Endothelial cell (in vitro differentiated cells): ENCODE measurements at regions not wholly inside any gene's neighbourhood (a gene's known extent, or its start where the extent isn't known, plus 50 kb on each side); places are given as distances from the start of the nearest gene placed in this dataset.

ENCODE experiments used
- DNase-seq: peaks from one replicate; pipeline ENCODE4 v3.0.0; 2021; ENCODE audit warnings: low spot score
- H3K27ac Mint-ChIP-seq: one replicate; pipeline ENCODE4 v1.8.0; 2021; ENCODE audit warnings: mixed read lengths, inconsistent platforms; ENCODE audit not compliant: unreplicated experiment
- H3K27me3 Mint-ChIP-seq: one replicate; pipeline ENCODE4 v1.8.0; 2021; ENCODE audit warnings: mild to moderate bottlenecking, moderate library complexity, mixed read lengths, inconsistent platforms; ENCODE audit not compliant: unreplicated experiment
- H3K36me3 Mint-ChIP-seq: one replicate; pipeline ENCODE4 v1.8.0; 2021; ENCODE audit warnings: mild to moderate bottlenecking, low read depth, mixed read lengths, inconsistent platforms; ENCODE audit not compliant: unreplicated experiment
- H3K4me1 Mint-ChIP-seq: one replicate; pipeline ENCODE4 v1.8.0; 2021; ENCODE audit warnings: mild to moderate bottlenecking, mixed read lengths, inconsistent platforms; ENCODE audit not compliant: unreplicated experiment
- H3K4me3 Mint-ChIP-seq: one replicate; pipeline ENCODE4 v1.8.0; 2021; ENCODE audit warnings: mild to moderate bottlenecking, mixed read lengths, inconsistent platforms; ENCODE audit not compliant: unreplicated experiment
- H3K9me3 Mint-ChIP-seq: one replicate; pipeline ENCODE4 v1.8.0; 2021; ENCODE audit warnings: mixed read lengths, inconsistent platforms; ENCODE audit not compliant: unreplicated experiment
- TF ChIP-seq, protein P1 (sequence below): fragments of 200-600 bp; sonication (generic); IDR thresholded peaks from one replicate; pipeline ENCODE4 v1.5.0; 2021; ENCODE audit warnings: antibody characterized with exemption; ENCODE audit not compliant: unreplicated experiment

DNA sequence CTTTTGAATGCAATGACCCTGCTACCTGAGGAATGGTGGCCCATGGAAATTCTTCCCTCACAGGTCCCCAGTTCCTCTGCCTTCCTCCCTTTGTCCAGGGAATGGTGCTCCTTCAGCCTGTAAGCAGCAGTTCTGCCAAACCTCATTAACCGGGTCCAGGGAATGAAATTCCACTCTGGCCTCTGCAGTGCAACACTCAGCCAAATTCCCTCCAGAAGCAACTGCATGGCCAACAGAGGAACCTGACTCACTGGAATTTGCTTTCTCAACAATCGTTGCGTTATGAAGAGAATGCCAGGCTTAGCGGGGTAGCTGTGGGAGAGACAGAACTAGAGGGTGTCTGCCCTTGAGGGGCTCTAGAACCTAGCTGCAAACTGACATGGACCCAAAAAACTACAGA lies 449.4 kb upstream of the PROK2 start:
- peaks cover 4% of the 10 kb centered on the region for H3K36me3 Mint-ChIP-seq
- no peak for DNase-seq
- H3K9me3 Mint-ChIP-seq: no peaks in the 10 kb centered on the region
- peaks cover 9% of the 10 kb centered on the region for H3K27me3 Mint-ChIP-seq
- no peak overlapping the region for H3K4me3 Mint-ChIP-seq
- TF ChIP-seq, protein P1, sequence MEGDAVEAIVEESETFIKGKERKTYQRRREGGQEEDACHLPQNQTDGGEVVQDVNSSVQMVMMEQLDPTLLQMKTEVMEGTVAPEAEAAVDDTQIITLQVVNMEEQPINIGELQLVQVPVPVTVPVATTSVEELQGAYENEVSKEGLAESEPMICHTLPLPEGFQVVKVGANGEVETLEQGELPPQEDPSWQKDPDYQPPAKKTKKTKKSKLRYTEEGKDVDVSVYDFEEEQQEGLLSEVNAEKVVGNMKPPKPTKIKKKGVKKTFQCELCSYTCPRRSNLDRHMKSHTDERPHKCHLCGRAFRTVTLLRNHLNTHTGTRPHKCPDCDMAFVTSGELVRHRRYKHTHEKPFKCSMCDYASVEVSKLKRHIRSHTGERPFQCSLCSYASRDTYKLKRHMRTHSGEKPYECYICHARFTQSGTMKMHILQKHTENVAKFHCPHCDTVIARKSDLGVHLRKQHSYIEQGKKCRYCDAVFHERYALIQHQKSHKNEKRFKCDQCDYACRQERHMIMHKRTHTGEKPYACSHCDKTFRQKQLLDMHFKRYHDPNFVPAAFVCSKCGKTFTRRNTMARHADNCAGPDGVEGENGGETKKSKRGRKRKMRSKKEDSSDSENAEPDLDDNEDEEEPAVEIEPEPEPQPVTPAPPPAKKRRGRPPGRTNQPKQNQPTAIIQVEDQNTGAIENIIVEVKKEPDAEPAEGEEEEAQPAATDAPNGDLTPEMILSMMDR: no peak
- H3K27ac Mint-ChIP-seq: no peak overlapping the region
- H3K4me1 Mint-ChIP-seq: no peaks in the 10 kb centered on the region

DNA sequence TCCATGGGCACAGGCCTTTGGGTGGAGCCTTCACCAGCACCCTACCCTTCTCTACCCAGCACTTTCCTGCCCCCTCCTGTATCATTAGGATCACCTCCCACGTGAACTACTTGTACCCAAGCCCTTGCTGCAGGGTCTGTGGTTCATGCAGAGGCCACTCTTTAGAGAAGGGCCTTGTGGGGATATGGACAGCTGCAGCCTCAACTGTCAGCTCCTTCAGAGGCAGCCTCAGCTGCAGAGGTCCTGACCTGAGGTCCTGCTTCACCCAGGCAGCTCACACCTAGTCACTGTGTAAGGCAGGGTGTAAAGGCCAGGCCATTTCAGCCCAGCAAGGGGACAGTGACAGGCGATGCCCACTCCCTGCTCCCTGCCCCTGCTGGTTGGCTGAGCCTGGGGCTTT lies 448.6 kb upstream of the PROK2 start:
- peaks cover 9% of the 10 kb centered on the region for H3K27me3 Mint-ChIP-seq

DNA sequence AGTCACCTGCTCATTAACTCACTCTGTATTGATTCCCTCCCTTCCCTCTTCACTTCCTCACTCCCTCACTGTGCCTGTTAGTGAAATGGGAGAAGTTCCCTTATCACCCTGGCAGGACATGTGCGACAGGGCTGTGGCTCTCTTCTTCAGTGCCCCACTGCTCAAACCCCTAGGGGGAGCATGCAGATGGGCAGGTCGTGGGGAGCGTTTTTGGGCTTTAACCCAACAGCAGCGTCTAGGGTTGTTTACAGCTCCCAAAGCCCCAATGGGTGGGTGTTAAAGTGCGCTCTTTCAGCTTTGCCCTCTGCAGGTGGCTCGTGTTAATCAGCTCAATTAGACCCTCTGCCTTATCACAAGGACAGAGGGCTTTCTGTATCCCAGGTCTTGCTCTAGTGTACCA lies 447.8 kb upstream of the PROK2 start:
- no peak for DNase-seq
- peaks cover 4% of the 10 kb centered on the region for H3K36me3 Mint-ChIP-seq
- H3K27me3 Mint-ChIP-seq: peaks cover 9% of the 10 kb centered on the region
- peak overlapping the region; percentile 23 for H3K4me3 Mint-ChIP-seq
- H3K4me1 Mint-ChIP-seq: peaks cover 5% of the 10 kb centered on the region
- TF ChIP-seq, protein P1: no peak
- H3K27ac Mint-ChIP-seq: peak overlapping the region; percentile 48
- H3K9me3 Mint-ChIP-seq: no peaks in the 10 kb centered on the region

More for the DNA sequence above, 448.6 kb upstream of the PROK2 start:
- H3K9me3 Mint-ChIP-seq: no peaks in the 10 kb centered on the region
- peaks cover 4% of the 10 kb centered on the region for H3K36me3 Mint-ChIP-seq
- no peak overlapping the region for H3K27ac Mint-ChIP-seq
- no peak for DNase-seq
- no peaks in the 10 kb centered on the region for H3K4me1 Mint-ChIP-seq
- H3K4me3 Mint-ChIP-seq: no peak overlapping the region
- TF ChIP-seq, protein P1: no peak

DNA sequence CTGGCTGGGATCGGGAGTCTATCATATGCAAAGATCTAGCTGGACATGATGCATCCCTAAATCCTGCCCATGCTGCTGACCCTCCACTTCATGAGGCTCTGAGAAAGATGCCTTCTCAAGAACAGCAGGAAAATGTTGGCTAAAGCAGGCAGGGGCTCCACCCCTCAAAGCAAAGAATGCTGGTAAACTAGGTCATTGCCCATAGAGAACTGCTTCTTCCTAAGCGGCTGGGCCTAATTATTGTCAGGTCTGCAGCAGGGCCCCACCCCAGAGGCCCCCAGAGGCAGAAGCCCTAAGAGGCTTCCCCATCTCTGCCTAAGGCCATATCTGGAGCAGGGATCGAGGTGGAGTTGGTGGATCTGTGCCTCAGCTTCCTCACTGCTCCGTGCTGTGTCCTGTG lies 447.4 kb upstream of the PROK2 start:
- H3K4me3 Mint-ChIP-seq: no peak overlapping the region
- DNase-seq: no peak
- peaks cover 4% of the 10 kb centered on the region for H3K36me3 Mint-ChIP-seq
- TF ChIP-seq, protein P1: no peak
- H3K4me1 Mint-ChIP-seq: peaks cover 8% of the 10 kb centered on the region
- H3K27me3 Mint-ChIP-seq: peaks cover 9% of the 10 kb centered on the region
- H3K9me3 Mint-ChIP-seq: no peaks in the 10 kb centered on the region
- H3K27ac Mint-ChIP-seq: peak overlapping the region; percentile 48

DNA sequence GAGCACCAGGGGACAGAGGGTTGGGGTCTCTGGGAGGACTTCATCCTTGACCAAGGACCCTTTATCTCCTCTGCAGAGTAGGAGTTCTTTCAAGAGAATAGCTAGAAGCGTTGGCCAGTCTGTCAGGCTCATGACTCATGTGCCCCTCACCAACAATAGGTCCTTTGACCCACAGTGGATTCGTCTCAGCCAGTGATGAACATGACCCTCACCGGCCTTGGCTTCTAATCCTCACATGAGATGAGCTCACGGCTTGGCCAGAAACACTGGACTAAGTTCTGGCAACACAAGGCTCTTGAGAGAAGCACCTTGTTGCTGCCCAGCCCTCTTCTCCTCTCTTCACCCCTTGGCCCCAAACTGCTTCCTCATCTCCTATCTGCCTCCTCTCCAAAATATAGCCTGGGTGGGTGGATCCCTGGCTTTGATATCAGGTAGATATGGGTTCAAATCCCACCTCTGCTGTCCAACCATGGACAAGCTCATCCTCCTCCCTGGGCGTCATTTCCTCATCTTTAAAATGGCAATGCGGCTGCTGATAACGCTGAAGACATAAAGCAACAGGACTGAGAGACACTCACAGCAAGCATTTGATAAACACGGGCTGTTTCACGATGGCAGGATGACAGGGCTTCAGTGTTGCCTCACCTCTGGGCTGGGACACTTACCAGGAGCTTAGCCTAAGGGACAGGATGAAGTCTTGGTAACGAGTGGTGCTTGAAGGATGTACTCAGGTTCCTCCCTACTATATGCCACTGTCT lies 446.7 kb upstream of the PROK2 start:
- no peak overlapping the region for H3K27ac Mint-ChIP-seq
- H3K4me3 Mint-ChIP-seq: no peak overlapping the region
- no peak for DNase-seq
- TF ChIP-seq, protein P1: no peak
- H3K27me3 Mint-ChIP-seq: peaks cover 9% of the 10 kb centered on the region
- H3K36me3 Mint-ChIP-seq: peaks cover 4% of the 10 kb centered on the region
- peaks cover 14% of the 10 kb centered on the region for H3K4me1 Mint-ChIP-seq
- H3K9me3 Mint-ChIP-seq: no peaks in the 10 kb centered on the region
